ENCODE measurements at regions not wholly inside any gene's neighbourhood (a gene's known extent, or its start where the extent isn't known, plus 50 kb on each side); places are given as distances from the start of the nearest gene placed in this dataset.
"Not testable (repeated sequence)": the region's sequence is repeated elsewhere in the genome, so short reads cannot be mapped to it uniquely, and the experiment has no call there.

DNA sequence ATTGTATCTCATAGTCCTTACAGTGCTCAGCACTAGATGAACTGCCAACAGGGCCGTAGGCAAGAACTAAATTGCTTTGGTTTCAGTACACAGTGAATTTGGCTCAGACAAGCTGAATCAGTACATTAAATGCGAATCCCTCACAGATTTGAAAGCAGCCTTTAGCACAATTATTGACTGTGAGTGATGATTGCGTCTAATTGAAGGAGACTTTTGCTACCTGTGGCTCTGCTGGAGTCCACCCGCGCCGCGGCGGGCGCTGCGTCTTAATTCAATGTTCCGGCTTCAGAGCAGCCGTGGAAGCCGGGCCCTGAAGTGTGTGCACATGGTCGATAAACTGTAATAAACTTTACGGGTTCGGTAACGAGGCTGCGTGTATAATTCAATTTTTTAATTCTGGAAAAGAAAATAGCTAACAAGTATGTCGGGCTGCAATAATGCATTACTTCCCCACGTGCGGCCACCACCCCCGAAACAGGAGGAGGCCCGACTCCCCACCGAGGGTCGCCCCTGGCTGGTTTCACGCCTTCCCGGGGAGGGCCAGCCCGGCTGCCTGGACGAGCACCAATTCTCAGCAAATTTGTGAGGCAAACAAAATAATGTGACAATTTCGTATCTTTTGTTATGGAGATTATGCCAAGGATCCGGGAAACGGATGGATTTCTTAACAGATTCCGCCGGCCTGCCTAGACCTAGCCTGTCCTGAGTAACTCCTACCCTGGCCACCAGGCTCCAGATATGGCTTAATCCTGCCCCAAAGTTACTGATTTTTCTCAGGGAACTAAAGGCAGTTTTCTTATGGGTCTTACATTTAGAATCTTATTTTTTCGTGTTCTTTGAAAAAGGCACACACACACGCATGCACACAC lies 269.4 kb upstream of the IRX1 start:
- no peak for DNase-seq
- in situ Hi-C loops (cut with HindIII; ENCODE audit: low pct_ligation_motif_present, low sequenced_read_pairs), result no loop called here
- Histone ChIP-seq H3K36me3 (replicated peaks) (no peaks in the 10 kb centered on the region), H3K4me3 (ENCODE audit: low read depth, low read length) (no peak overlapping the region), H3K27ac (no peak overlapping the region), H3K27me3 (replicated peaks) (no peaks in the 10 kb centered on the region)
- TF ChIP-seq, protein P1, sequence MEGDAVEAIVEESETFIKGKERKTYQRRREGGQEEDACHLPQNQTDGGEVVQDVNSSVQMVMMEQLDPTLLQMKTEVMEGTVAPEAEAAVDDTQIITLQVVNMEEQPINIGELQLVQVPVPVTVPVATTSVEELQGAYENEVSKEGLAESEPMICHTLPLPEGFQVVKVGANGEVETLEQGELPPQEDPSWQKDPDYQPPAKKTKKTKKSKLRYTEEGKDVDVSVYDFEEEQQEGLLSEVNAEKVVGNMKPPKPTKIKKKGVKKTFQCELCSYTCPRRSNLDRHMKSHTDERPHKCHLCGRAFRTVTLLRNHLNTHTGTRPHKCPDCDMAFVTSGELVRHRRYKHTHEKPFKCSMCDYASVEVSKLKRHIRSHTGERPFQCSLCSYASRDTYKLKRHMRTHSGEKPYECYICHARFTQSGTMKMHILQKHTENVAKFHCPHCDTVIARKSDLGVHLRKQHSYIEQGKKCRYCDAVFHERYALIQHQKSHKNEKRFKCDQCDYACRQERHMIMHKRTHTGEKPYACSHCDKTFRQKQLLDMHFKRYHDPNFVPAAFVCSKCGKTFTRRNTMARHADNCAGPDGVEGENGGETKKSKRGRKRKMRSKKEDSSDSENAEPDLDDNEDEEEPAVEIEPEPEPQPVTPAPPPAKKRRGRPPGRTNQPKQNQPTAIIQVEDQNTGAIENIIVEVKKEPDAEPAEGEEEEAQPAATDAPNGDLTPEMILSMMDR (IDR thresholded peaks at IDR 0.05; ENCODE audit: low read depth, low read length, missing control alignments), result no peak

DNA sequence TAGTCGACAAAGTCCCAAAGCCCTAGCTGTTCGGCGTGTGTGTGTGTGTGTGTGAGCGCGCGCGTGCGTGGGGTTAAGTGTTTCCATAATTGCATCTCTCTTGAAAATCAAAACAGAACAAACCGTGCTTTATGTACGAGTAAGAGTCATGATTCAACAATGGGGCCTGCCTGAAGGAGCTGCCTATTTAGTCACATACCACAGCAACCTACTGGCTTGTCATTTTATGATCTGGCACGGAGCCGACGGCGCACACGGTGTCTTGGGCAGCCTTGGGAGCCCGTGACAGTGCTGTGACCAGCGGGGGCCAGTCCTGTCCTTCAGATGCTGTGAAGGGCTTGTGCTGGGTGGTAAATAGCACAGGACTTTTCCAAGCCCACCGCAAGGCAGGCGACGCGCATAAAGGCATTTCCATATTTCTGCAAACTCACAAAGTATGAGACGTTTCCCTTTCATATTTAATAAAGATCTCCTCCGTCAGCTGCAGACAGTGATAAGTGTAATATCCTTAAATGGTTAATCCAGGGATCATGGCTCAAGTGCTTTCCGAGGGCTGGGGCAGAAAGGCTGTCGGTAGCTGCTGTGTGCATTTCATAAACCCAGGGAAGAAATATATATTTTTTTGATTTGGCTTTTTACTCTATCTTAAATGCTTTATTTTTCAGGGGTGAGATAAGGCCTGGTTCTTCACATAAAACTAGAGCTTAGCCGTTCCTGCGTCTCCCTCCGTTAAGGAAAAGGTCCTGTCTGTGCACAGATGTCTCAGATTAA lies 270.2 kb upstream of the IRX1 start:
- DNase-seq, result no peak
- TF ChIP-seq, protein P1 (IDR thresholded peaks at IDR 0.05; ENCODE audit: low read depth, low read length, missing control alignments), result no peak
- Histone ChIP-seq H3K27me3 (replicated peaks) (no peaks in the 10 kb centered on the region), H3K4me3 (ENCODE audit: low read depth, low read length) (no peak overlapping the region), H3K36me3 (replicated peaks) (no peaks in the 10 kb centered on the region), H3K27ac (no peak overlapping the region)
- in situ Hi-C loops (cut with HindIII; ENCODE audit: low pct_ligation_motif_present, low sequenced_read_pairs), result no loop called here

DNA sequence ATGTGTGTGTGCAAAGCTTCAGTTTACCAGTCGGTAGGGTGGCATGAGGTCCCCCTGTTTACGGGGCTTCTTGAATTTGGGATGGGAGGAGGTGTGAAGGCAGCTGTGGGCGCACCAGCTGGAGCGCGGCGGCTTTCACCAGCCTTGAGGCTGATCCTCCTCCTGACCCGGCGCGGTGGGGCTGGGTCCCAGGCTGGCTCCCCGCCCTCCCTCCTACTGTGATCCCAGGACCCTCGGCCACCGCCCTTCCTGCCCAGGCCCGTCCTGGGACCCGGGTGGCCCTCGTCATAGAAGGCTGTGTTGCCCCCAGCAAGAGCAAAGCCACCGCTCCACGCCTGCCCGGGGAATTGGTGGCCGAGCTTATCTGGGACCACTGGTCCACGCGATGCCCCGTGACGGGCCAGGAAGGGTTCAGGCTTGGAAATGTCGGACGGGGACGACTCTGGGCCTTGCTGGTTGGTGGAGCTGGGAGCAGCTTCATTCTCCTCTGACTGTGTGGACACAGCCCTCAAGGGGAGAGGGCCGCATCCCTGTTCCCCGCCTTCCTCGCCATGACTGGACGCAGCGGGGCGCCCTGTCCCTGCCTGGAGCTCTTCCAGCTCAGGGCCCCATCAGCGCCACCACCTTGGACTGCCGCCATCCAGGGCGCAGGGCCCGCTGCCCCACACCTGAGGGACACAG lies 271.1 kb upstream of the IRX1 start:
- in situ Hi-C loops (cut with HindIII; ENCODE audit: low pct_ligation_motif_present, low sequenced_read_pairs), result no loop called here
- no peaks in the 10 kb centered on the region for H3K36me3 ChIP-seq (replicated peaks)
- H3K27me3 ChIP-seq (replicated peaks), result no peaks in the 10 kb centered on the region
- H3K4me3 ChIP-seq (ENCODE audit: low read depth, low read length), result no peak overlapping the region
- no peak for DNase-seq
- TF ChIP-seq, protein P1 (IDR thresholded peaks at IDR 0.05; ENCODE audit: low read depth, low read length, missing control alignments), result no peak
- no peak overlapping the region for H3K27ac ChIP-seq

DNA sequence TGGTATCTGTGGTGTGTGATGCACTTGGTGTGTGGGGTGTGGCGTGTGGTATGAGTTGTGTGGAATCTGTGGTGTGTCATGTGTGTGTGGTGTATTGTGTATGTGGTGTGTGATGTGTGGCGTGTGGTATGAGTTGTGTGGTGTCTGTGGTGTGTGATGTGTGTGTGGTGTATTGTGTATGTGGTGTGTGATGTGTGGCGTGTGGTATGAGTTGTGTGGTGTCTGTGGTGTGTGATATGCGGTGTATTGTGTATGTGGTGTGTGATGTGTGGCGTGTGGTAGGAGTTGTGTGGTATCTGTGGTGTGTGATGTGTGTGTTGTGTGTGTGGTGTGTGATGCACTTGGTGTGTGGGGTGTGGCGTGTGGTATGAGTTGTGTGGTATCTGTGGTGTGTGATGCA lies 271.7 kb upstream of the IRX1 start:
- H3K36me3 ChIP-seq (replicated peaks); H3K27me3 ChIP-seq (replicated peaks); DNase-seq; H3K4me3 ChIP-seq (ENCODE audit: low read depth, low read length); in situ Hi-C loops (cut with HindIII; ENCODE audit: low pct_ligation_motif_present, low sequenced_read_pairs); H3K27ac ChIP-seq: not testable (repeated sequence)

DNA sequence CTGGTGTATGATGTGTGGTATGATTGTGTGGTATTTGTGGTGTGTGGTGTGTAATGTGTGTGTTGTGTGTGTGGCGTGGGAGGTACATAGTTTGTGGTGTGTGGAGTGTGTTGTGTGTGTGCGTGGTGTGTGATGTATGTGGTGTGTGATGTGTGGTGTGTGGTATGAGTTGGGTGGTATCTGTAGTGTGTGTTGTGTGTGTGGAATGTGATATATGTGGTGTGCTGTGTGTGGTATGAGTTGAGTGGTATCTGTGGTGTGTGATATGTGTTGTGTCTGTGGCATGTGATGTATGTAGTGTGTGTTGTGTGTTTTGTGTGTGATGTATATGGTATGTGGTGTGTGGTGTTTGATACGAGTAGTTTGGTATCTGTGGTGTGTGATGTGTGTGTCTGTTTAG lies 272.5 kb upstream of the IRX1 start:
- no peaks in the 10 kb centered on the region for H3K36me3 ChIP-seq (replicated peaks)
- in situ Hi-C loops (cut with HindIII; ENCODE audit: low pct_ligation_motif_present, low sequenced_read_pairs), result no loop called here

More for the DNA sequence above, 272.5 kb upstream of the IRX1 start:
- DNase-seq, result no peak
- no peak overlapping the region for H3K27ac ChIP-seq
- H3K4me3 ChIP-seq (ENCODE audit: low read depth, low read length), result no peak overlapping the region
- TF ChIP-seq, protein P1 (IDR thresholded peaks at IDR 0.05; ENCODE audit: low read depth, low read length, missing control alignments), result no peak
- H3K27me3 ChIP-seq (replicated peaks), result no peaks in the 10 kb centered on the region
